Ishikawa (cell line): ENCODE measurements at regions not wholly inside any gene's neighbourhood (a gene's known extent, or its start where the extent isn't known, plus 50 kb on each side); places are given as distances from the start of the nearest gene placed in this dataset.

Experiments used
- EP300 ChIP-seq: IDR thresholded peaks from 2 replicates; pipeline ENCODE4 v1.6.1; 2012; ENCODE audit warnings: borderline replicate concordance
- YY1 ChIP-seq: IDR thresholded peaks from 2 replicates; pipeline ENCODE4 v1.6.1; 2012; ENCODE audit warnings: low read depth
- TF ChIP-seq, protein P1 (sequence below): IDR thresholded peaks from 2 replicates; pipeline ENCODE4 v1.6.1; 2012; ENCODE audit warnings: low read depth, mild to moderate bottlenecking

GRCh38 chr16:85412911-85413520 is 200.1 kb upstream of the GSE1 start:
- TF ChIP-seq, protein P1, sequence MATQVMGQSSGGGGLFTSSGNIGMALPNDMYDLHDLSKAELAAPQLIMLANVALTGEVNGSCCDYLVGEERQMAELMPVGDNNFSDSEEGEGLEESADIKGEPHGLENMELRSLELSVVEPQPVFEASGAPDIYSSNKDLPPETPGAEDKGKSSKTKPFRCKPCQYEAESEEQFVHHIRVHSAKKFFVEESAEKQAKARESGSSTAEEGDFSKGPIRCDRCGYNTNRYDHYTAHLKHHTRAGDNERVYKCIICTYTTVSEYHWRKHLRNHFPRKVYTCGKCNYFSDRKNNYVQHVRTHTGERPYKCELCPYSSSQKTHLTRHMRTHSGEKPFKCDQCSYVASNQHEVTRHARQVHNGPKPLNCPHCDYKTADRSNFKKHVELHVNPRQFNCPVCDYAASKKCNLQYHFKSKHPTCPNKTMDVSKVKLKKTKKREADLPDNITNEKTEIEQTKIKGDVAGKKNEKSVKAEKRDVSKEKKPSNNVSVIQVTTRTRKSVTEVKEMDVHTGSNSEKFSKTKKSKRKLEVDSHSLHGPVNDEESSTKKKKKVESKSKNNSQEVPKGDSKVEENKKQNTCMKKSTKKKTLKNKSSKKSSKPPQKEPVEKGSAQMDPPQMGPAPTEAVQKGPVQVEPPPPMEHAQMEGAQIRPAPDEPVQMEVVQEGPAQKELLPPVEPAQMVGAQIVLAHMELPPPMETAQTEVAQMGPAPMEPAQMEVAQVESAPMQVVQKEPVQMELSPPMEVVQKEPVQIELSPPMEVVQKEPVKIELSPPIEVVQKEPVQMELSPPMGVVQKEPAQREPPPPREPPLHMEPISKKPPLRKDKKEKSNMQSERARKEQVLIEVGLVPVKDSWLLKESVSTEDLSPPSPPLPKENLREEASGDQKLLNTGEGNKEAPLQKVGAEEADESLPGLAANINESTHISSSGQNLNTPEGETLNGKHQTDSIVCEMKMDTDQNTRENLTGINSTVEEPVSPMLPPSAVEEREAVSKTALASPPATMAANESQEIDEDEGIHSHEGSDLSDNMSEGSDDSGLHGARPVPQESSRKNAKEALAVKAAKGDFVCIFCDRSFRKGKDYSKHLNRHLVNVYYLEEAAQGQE, result no peak
- TF ChIP-seq YY1 (no peak), EP300 (no peak)
